ENCODE measurements at regions not wholly inside any gene's neighbourhood (a gene's known extent, or its start where the extent isn't known, plus 50 kb on each side); places are given as distances from the start of the nearest gene placed in this dataset.
"Not testable (repeated sequence)": the region's sequence is repeated elsewhere in the genome, so short reads cannot be mapped to it uniquely, and the experiment has no call there.

DNA sequence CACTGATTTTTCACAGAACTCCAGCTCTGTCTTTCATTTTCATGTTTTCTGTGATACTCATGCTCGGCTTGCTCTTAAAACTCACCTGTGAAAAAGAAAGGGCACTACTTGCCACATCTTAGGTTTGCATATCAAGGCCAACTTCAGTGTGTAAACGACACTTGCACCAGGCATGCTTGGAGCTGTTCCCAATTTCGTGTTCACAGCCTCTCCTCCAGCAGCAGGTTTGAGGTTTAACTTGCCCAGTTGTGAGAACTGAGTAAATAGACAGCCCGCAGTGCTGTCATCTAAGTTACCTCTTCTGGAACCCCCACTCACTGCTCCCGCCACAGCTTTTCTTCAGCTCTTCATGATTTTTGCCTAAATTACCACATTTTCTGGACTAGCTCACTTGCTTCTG, 172.2 kb downstream of the SPDYE17 start:
- 53 to 60% methylated on average over 5 of the region's 5 CpGs for WGBS, 2 donors
- H3K27ac ChIP-seq; H3K27me3 ChIP-seq; H3K36me3 ChIP-seq; DNase-seq; H3K9me3 ChIP-seq; H3K4me1 ChIP-seq; intact Hi-C loops (cut with DNase I); H3K4me3 ChIP-seq: not testable (repeated sequence)

DNA sequence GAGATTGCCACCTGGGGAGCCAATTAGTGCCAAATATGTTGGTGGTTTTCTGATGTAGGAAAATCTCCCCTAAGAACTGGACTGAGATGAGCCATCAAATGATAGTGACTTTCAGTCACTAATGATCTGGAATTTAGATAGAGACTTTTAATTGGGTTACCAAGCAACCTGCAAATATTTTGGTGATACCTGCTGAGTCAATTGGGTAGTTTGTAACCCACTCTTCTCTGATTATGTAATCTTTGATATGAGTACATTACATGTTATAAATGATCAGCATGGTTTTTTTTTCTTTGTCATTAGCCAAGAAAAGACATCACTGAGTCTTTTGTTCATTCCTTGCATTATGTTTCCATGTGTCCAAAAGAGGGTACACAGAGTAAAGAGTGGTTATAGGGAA, 177.5 kb downstream of the SPDYE17 start:
- H3K36me3 ChIP-seq; H3K4me1 ChIP-seq; H3K27ac ChIP-seq; DNase-seq; H3K27me3 ChIP-seq; H3K4me3 ChIP-seq; intact Hi-C loops (cut with DNase I); H3K9me3 ChIP-seq: not testable (repeated sequence)

DNA sequence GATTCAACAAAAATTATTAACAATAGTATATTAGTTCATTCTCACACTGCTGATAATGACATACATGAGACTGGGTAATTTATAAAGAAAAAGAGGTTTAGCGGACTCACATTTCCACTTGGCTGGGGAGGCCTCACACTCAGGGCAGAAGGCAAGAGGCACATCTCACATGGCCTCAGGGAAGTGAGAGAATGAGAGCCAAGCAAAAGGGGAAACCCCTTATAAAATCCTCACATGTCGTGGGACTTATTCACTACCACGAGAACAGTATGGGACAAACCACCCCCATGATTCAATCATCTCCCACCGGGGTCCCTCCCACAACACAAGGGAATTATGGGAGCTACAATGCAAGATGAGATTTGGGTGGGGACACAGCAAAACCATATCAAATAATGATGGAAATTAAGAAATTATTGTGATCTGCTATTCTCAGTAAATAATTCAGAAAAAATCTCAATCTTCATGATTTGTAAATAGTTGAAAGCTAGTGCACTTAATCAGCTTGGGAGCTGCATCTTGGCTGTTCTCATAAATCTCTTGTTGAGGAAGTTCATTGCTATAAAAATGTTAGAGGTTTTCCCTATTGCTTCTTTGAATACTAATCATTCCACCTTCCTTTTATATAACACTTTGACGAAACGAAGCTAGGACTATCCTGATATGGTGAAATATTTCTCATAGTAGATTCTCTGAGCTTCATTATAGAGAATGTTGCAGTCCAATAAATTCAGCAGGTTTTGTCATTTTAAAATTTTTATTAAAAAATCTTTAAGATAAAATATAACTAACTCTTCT, 179.2 kb downstream of the SPDYE17 start:
- DNase-seq; H3K4me1 ChIP-seq; H3K9me3 ChIP-seq; H3K27ac ChIP-seq; H3K36me3 ChIP-seq; H3K4me3 ChIP-seq; intact Hi-C loops (cut with DNase I); H3K27me3 ChIP-seq: not testable (repeated sequence)
- 53 to 81% methylated on average over 6 of the region's 6 CpGs for WGBS, 2 donors

DNA sequence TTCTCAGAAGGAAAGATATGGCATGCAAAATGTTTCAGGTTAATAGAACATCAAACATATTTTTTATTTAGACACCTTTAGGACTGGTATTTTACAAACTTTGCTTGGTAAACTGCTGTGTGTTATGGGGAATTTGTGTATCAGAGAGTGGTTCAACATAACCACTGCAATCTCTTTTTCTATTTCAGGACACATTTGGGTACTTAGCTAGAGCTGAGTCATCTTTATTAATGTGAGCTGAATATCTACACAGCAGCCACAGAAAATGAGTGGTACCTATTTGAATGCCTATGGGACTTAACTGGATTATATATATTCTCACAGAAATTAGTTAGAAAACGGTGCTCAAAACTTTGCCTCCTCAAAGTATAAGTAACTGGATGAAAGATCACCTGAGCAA, 179.8 kb downstream of the SPDYE17 start:
- not testable (repeated sequence) for H3K4me3 ChIP-seq

DNA sequence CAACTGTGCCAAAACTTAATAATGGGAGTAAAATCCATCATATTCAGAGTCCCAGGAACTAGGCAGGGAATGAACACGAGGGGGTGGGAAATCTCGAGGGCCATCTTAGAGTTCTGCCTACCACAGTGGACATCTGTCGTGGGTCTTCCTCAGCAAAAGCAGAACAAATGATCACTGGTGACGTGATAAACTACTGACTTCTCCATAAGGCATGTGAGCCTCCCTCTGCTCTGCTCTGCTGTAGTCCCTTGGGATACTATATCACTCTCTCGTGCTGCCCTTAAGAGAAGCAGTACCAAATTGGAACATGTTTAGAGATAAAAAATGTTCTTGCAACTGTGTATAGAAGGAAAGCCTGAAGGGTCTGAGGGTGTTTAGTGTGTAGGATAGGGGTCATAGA, 180.5 kb downstream of the SPDYE17 start:
- 75 to 83% methylated on average over 2 of the region's 5 CpGs for WGBS, 2 donors
- H3K27ac ChIP-seq; intact Hi-C loops (cut with DNase I); H3K36me3 ChIP-seq; DNase-seq; H3K27me3 ChIP-seq; H3K9me3 ChIP-seq; H3K4me3 ChIP-seq; H3K4me1 ChIP-seq: not testable (repeated sequence)

More for the DNA sequence above, 179.8 kb downstream of the SPDYE17 start:
- H3K9me3 ChIP-seq; DNase-seq; intact Hi-C loops (cut with DNase I); H3K27me3 ChIP-seq; H3K27ac ChIP-seq; H3K36me3 ChIP-seq; H3K4me1 ChIP-seq: not testable (repeated sequence)
- WGBS, 2 donors = no CpG with 5 or more reads among the region's 1 CpG

DNA sequence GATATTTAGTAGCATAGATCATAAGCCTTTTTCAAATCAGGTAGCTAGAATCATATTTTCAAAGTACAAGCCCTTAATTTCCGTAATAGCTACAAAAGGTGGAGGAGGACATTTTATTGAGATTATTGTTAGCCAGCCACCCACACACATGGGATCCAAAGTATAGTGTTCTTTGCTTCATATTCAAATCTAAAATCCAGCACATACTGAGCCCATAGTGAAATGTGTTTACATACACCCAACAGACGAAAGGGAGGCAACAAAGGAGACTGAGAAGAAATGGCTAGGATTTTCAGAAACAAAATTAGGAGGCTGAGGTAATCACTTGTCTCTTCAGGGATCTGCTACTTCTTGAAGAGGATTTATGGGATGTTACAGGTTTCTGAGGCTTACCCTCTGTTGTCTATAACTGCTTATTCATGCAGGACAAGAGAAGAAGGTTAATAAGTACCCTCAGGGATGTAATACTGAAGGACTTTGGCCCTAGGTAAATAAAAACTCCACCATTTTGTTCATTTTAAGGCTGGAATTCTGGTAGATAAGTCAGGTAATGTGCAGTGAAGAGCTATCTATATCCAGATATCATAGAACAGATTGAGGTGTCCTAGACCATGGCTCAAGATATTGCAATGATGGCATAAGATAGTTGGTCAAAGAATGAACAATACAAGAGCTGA, 182.1 kb downstream of the SPDYE17 start:
- H3K9me3 ChIP-seq; H3K27me3 ChIP-seq; intact Hi-C loops (cut with DNase I); DNase-seq; H3K4me3 ChIP-seq; H3K36me3 ChIP-seq; H3K27ac ChIP-seq; H3K4me1 ChIP-seq: not testable (repeated sequence)
- 83 to 92% methylated on average over 1 to 2 of the region's 2 CpGs for WGBS, 2 donors

DNA sequence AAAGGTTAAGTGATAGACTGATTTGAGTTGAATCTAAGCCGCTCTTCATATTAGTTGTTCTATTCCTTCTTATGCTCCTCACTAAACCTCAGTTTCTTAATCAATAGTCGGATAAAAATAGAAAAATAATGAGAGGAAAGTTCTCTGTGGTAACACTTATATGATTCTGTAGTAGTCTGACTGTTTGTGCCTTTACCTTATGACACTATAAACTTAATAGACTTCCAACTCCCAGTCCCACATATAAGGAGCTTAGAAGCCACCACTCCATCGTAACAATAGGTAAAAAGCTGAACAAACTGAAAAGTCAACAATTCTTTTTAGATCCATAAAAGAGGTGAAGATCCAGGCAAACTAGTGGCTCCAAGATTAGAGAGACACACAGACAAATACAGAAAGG, 192.3 kb downstream of the SPDYE17 start:
- H3K4me1 ChIP-seq; intact Hi-C loops (cut with DNase I); H3K27me3 ChIP-seq; H3K9me3 ChIP-seq; H3K36me3 ChIP-seq; H3K27ac ChIP-seq; DNase-seq; H3K4me3 ChIP-seq: not testable (repeated sequence)
- WGBS, 2 donors = 87 to 90% methylated on average over 3 of the region's 3 CpGs

DNA sequence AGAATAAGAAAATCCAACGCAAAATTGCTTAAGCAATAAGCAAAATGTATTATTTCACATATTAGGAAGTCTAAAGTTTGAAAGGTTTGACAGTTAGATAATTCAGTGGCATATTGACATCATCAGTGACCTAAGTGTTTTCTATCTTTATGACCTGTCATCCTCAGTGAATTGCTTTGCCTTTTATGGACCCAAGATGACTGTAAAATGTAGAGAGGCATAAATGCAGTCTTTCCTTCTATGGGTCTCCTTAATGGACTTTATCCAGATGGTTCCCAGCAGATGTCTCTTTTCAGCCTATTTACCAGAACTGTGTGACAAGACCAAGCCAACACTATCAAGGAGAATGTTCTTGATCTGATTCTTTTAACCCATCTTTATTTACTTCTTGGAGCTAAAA, 192.9 kb downstream of the SPDYE17 start:
- H3K27me3 ChIP-seq; H3K9me3 ChIP-seq; H3K36me3 ChIP-seq; H3K4me1 ChIP-seq; H3K4me3 ChIP-seq; H3K27ac ChIP-seq; intact Hi-C loops (cut with DNase I); DNase-seq: not testable (repeated sequence)
- WGBS, 2 donors = 83 to 89% methylated on average over 1 of the region's 1 CpG

DNA sequence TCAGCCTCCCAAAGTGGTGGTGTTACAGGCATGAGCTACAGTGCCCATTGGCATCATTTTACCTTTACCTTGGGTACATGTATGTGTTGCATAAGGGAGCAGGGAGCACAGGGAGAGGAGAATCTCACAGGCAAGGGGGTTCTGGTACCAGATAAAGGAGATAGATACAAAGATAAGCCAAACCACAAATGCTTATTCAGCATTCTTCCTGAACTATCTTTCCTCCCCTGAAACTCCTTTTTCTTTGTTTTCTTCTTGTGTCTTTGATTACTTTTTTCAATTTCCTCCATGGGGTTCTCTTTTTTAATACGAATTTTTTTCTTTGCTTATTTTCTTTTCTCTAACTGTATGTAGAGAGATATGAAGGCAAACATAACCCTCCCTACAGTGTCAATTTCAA, 193.8 kb downstream of the SPDYE17 start:
- H3K27ac ChIP-seq; H3K27me3 ChIP-seq; H3K36me3 ChIP-seq; intact Hi-C loops (cut with DNase I); H3K4me3 ChIP-seq; H3K9me3 ChIP-seq; H3K4me1 ChIP-seq; DNase-seq: not testable (repeated sequence)
- WGBS, 2 donors = 60 to 83% methylated on average over 1 of the region's 1 CpG

DNA sequence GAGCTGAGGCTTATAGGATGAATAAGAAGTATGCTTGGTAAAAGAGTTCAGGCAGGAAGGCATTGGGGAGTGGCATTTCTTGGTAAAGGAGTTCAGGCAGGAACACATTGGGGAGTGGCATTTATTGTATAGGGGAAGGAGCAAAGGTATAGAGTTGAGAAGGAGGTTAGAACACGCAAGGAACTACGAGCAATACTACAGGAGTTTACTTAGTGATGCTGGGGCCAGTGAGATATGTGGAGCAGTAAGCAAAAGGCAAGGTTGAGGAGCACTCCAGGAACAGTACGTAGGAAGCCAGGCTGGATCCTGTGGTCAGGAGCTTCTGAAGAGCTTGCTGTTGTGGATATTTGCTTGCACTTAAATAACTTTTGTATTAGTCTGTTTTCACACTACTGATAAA, 202.2 kb upstream of the POMZP3 start:
- peak overlapping the region in 3 of 4 donors; percentile 39 to 79 (median 44) for H3K27ac ChIP-seq
- intact Hi-C loops (cut with DNase I); DNase-seq; H3K9me3 ChIP-seq; H3K36me3 ChIP-seq; H3K27me3 ChIP-seq; H3K4me3 ChIP-seq; H3K4me1 ChIP-seq: not testable (repeated sequence)
- WGBS, 2 donors = 63 to 69% methylated on average over 3 of the region's 3 CpGs

DNA sequence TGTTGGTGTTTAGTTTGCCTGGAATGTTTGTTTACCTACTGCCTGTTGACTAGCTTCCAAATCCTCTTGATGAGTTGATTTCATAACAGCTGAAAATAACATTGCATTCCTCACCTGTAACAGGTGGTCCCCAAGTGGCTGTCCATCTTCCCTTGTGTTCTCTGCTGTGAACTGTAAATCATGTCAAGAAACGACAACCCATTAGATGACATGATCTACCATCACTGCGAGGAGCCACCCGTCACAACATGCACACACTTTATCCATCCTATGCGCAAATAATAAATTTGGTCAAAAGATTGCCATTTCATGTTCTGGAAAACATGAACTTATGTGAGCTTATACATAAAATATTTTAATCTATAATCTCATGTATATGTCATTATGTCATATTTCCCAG, 199.1 kb upstream of the POMZP3 start:
- H3K9me3 ChIP-seq; DNase-seq; H3K4me3 ChIP-seq; intact Hi-C loops (cut with DNase I); H3K4me1 ChIP-seq; H3K27ac ChIP-seq; H3K36me3 ChIP-seq; H3K27me3 ChIP-seq: not testable (repeated sequence)
- WGBS, 2 donors = 97 to 100% methylated on average over 4 of the region's 4 CpGs

DNA sequence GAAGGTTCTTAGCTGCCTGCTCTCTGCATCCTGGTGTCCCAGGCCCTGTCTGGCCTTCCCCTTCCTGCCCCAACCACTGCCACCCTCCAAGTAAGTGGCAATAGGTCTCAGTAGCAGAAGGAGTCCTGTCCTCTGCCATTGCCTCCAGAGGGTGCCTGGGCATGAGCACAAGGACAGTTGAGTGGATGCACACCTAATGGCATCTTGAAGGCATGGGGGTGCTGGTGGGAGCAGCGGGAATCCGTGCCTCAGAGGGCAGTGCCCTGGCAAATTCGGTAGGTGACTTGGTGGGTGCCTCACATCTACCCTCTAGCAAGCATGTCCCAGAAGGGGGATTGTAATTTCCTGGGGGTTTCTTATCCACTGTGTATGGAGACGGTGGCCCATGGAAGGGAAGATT, 182.8 kb upstream of the POMZP3 start:
- H3K27ac ChIP-seq; DNase-seq; H3K27me3 ChIP-seq; intact Hi-C loops (cut with DNase I); H3K36me3 ChIP-seq; H3K4me1 ChIP-seq; H3K9me3 ChIP-seq; H3K4me3 ChIP-seq: not testable (repeated sequence)
- 95 to 100% methylated on average over 1 to 3 of the region's 4 CpGs for WGBS, 2 donors

DNA sequence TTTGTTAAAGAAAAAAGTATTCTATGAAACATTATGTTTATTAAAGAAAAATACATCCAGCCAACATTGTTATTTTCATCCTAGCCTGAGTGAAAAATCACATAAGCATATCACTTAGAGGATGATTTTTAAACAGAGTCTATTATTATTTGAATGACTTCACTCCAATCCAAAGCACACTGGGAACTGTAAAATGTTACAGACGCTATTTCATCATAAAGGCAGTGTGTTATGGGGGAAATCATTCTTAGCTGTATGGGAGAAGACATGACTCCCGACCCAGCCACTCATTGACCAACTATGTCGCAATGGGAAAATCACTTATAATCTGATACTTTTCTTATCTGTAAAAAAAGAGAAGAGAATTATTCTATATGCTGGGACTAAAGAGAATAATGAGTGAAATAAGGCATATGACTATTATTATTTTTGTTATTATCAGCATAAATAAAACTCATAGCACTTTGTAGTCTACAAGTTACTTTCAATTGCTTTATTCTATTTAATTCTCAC, 180.6 kb upstream of the POMZP3 start:
- H3K4me1 ChIP-seq; intact Hi-C loops (cut with DNase I); H3K9me3 ChIP-seq; H3K27ac ChIP-seq; H3K36me3 ChIP-seq; H3K27me3 ChIP-seq; DNase-seq; H3K4me3 ChIP-seq: not testable (repeated sequence)
- WGBS, 2 donors = 67 to 75% methylated on average over 3 of the region's 3 CpGs

Data from esophagus squamous epithelium (tissue), 5 donors.